NCI-H1048 (cell line): ENCODE measurements at regions not wholly inside any gene's neighbourhood (a gene's known extent, or its start where the extent isn't known, plus 50 kb on each side); places are given as distances from the start of the nearest gene placed in this dataset.

Experiments used
- DNase-seq: peaks from one replicate; lab custom pipeline; 2025; lab: John Stamatoyannopoulos, UW

DNA sequence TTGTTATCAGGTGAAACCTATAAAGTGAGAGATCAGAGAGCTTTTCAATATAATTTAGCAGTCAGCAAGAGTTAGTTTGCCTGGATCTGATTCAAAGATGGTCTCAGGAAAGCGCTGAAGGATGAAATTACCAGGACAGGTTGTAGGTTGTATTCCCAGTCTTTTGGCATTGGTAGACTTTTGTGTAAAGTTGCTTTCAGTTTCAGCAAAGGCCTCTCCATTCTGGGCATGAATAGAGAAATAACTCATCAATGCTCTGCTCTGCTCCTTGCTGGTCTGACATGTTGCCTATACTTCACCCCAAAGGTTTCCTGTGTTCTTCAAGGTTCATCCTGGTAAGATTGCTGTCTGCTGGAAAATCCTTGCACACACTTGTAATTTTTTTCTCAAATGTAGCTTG, 714.8 kb downstream of the EPM2A start:
- DNase-seq, result no peak

GRCh38 chr6:145022199-145022796, 713.0 kb downstream of the EPM2A start:
- no peak for DNase-seq

DNA sequence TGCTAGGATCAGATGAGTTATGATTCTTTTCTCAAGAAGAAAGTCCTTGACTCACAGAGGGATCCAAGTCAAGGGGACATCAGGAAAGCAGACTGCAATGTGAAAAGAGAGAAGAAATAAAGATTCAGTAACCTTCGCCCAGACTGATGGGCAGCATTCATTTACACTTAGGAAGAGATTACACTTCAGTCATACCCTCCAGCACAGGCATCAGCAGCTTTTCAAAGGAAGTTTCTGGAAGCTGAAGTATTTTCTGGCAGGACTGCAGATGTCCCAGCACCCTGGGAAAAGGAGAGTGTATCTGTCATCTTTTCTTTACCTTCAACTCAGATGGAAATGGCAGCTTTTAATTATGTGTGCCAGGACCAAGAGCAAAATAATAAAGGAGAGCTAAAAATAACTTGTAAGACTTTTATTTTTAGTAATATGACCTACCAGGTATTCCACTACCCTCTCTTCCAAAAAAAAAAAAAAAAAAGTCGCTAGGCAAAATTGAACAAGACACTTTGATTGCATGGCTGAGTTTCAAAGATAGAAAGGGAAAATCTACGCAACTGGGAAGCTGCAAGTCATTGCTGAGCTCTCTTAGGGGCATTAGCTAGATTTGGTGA, 712.1 kb downstream of the EPM2A start:
- no peak for DNase-seq

GRCh38 chr6:145025488-145025887, 709.8 kb downstream of the EPM2A start:
- DNase-seq, result no peak

DNA sequence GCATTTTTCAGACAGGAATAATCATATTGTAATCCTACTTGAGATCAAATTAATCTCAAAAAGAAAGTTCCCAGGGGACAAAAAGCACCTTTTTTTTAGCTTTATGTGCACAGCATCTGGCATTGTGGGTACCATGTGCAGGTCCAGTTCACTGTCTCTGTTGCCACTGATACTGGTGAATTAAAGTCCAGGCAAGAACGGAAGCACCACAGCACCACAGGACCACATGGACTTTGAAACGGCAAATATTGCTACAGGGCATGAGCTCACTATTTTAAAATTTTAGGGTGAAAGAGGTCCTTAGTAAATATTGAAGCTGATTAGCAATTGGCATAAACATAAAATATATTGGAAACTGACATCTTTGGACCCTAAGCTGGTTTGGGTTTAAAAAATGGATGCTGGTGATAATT, 709.0 kb downstream of the EPM2A start:
- DNase-seq, result no peak

DNA sequence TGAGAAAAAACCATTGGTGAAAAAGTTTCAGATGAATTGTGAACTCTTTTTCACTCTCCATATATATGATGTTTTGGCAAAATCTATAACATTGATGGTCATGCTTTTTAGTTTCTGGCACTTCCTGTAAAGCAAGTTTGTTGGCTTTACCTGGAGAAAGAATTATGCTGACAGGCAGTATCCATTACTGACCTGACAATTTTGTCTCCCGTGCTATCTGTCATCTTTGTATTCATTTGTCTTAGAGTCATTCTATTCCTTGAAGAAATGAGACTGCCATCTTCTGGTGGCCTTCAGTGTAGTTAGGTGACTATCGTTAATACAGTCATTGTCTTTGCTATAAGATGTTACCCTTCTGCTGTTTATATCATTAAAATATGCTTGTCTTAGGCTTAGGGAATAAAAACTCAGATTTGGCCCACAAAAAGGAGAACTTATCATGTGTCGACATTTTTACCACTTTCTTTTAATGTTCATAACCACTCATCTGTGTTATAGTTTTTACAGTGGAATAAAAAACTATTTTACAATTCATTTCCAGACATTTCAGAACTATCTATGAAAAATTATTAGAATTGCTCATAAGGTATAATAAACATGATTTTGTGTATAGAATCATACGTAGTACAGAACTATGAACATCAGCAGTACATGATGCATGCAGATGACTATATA, 707.0 kb downstream of the EPM2A start:
- DNase-seq, result no peak

- no peak for DNase-seq
Measured at GRCh38 chr6:145031001-145031400, 704.3 kb downstream of the EPM2A start.

GRCh38 chr6:145031962-145032361, 703.4 kb downstream of the EPM2A start:
- no peak for DNase-seq

DNA sequence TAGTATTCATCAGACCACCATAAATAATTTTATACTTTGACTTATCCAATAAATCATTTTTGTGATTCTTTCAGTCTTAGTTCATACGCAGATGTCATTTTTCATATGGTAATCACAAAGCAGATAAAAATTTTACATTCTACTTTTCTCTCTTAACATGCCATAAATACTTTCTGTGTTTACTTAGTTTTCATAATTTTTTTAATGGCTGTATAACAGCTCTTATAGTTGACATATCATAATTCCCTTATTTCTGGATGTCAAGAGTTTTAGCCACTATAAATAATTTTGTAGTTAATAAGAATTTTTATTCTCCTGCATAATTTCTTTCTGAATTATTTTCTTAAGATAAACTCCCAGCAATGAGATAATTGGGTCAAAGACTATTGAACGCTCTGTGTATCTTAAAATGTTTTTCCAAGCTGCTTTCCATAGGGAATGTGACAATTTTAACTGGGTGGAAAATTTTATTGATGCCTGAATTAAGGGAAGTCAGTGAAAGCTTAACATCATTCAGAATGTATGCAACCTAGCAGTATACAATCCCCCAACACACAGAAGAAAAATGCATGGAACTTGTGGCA, 702.7 kb downstream of the EPM2A start:
- DNase-seq, result no peak

- DNase-seq, result no peak
Measured at GRCh38 chr6:145034664-145035063, 700.7 kb downstream of the EPM2A start.

DNA sequence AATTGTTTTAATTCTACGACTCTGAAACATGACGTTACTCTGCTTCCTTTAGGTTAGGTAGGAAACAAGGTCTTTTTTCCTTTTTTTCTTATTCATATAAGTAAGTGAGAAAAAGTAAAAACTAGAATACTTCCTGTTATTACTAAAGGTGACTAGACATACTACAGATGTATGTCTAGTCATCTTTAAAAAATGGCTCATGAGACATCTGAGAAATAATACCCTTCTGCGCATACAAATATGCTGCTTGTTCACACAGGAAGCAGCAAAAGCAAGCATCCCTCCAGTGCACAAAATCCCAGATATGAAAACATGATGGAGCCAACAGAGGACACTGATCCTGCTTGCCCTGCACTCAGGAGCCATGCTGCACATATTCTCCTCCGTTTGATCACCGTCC, 699.1 kb downstream of the EPM2A start:
- DNase-seq, result no peak

- DNase-seq, result no peak
Measured at GRCh38 chr6:145036848-145037567, 698.3 kb downstream of the EPM2A start.

DNA sequence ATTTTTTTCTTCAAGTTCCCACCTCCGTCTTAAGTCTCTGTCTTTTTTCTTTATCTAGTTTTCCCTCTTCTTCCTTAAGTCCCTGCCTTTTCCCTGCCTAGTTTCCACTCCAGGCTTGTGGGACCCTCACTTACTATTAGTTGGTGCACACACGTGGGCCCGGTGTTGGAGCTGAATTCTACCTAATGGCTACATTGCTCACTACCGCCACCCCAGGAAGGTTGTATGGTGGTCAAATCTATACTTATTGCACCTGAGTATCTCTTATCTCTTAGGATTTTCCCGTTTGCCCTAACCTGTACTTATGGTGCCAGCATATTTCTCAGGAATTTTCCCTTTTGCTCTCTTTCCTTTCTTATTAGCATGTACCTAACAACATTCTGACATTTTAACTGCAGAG, 692.8 kb downstream of the EPM2A start:
- DNase-seq, result no peak

- DNase-seq, result no peak
Measured at GRCh38 chr6:145043926-145044500, 691.3 kb downstream of the EPM2A start.

DNA sequence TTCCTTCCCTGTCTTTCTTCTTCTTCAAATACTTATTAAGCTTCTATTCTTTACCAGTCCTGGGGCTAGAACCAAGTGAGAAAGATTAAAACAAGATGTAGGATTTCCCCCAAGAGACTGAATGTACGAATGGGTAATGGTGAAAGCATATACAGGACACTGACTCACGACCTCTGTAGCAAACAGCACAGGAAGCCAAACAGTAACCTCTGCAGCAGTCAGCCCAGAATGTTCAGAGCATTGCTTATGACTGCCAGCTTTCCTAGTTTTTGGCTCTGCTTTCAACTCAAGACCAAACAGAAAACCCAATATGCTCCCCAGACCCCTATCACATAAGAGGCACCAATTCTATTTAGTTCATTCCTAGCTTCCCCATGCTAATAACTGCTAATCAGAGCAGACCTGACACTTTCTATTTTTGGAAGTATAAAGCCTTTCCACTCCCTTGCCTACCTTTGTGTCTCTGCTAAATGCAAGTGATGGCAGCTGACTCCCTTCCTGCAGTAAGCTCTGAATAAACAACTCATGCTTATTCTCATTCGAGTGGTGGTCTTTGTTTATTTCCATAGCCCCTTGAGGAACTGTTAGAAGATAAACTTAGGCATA, 690.6 kb downstream of the EPM2A start:
- DNase-seq, result no peak

- DNase-seq, result no peak
Measured at GRCh38 chr6:145045582-145045981, 689.7 kb downstream of the EPM2A start.

- no peak for DNase-seq
Measured at GRCh38 chr6:145047891-145048290, 687.4 kb downstream of the EPM2A start.

- no peak for DNase-seq
Measured at GRCh38 chr6:145051661-145052060, 683.7 kb downstream of the EPM2A start.

- no peak for DNase-seq
Measured at GRCh38 chr6:145055567-145055966, 679.8 kb downstream of the EPM2A start.

DNA sequence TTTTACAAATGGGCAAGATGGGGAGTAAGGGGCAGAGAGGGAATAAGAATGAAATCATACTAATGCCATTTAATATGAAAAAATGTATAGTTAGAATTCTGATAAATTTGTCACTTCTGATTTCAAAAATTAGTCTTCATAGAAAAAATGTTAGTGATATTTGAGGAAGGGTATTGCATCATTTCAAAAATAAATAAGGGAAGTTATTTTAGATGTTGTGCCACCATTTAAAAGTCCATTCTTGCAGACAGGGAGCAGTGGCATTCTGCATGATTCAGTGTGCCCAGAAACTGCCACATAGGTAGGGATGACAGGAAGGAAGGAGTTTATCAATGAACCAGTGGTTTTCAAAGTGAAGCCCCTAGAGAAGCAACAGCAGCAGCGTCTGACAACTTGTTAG, 674.6 kb downstream of the EPM2A start:
- DNase-seq, result no peak

DNA sequence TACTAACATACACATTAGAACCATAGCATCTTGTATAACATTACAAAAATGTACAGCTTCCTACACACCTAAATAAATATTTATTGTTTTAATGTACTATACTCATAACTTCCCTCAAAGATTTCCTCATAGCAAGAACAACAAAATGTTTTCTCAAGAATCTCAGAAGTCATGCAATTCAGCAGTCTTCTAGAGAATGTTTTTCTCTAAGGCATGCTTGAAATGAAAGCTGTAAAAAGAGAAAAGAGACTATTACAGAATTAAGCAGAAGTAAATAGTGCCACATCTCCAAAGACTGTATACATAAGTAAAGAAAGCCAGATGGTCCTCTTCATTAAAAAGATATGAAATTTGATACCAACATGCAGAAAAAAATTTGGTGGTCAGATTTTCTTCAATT, 672.2 kb downstream of the EPM2A start:
- DNase-seq, result no peak

DNA sequence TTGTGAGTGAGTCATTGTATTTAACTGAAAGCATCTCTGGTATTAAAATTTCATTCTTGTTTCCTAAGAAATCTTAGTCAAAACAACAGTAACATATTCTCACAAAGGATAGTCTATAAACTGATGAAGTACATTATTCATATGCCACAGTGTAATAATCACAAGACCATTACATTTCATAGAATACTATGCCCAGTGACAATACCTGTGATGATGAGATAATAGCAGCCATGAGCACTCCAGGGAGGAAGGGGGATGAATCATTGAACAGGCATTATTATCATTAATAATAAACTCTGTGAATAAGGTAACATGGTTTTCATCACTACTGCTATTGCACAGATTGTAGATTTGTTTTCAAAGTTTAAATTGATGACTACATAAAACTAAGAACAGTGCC, 667.9 kb downstream of the EPM2A start:
- DNase-seq, result no peak
